K562 (cell line): ENCODE measurements at regions not wholly inside any gene's neighbourhood (a gene's known extent, or its start where the extent isn't known, plus 50 kb on each side); places are given as distances from the start of the nearest gene placed in this dataset.

Experiments
- ATAC-seq: fragments of 200-7000 bp; cut with Tn5 transposase; 3 replicates; pipeline ENCODE4 v1.9.1; 2020; ENCODE audit warnings: moderate library complexity
- BruUV-seq: library from RNA; stranded (reverse); fragments of 400-500 nt; replicated peaks from 2 replicates; lab custom pipeline; 2021; lab: Mats Ljungman, UMichigan
- CTCF ChIA-PET: fragments of 300-600 bp; formaldehyde crosslinking; extraction: SDS; loops from one replicate; lab custom pipeline; 2021; ENCODE audit warnings: low intra/inter-chr PET ratio; lab: Yijun Ruan, JAX
- POLR2A ChIA-PET: fragments of 300-600, 350-650 bp; sonication (Branson Sonifier 250); formaldehyde crosslinking; extraction: SDS; loops from one replicate; lab custom pipeline; 2021; ENCODE audit warnings: antibody characterized with exemption, inconsistent platforms; lab: Yijun Ruan, JAX
- DNase-seq, 4 experiments: peaks; one replicate each; pipeline versions ENCODE4 v3.0.0 to v3.0.0-alpha.2; 2011 to 2018; ENCODE audit warnings: low spot score in 3 of 4, mixed read lengths in 3 of 4; ENCODE audit errors: extremely low read depth in 1 of 4
- FAIRE-seq: peaks from 2 replicates; lab custom pipeline; 2011; peaks lifted over from hg19 to GRCh38; lab: Jason Lieb, UNC
- H2AFZ ChIP-seq: 2 replicates; pipeline ENCODE4 v1.6.0; 2011; ENCODE audit warnings: low read depth, low read length, control low read depth, inconsistent platforms
- H3K27ac ChIP-seq: fragments of 200-600 bp; 3 replicates; pipeline ENCODE4 v1.8.0; 2011; ENCODE audit warnings: low read depth, mild to moderate bottlenecking, control low read depth, inconsistent platforms, low read length, moderate library complexity, mixed read lengths; ENCODE audit errors: extremely low read depth
- H3K27me3 ChIP-seq, 2 experiments: fragments of 300-600 bp in 1 of 2; 2 replicates in 1 of 2; 3 replicates in 1 of 2; pipeline versions ENCODE4 v1.6.0 to v1.8.0; 2011; ENCODE audit warnings: inconsistent platforms in 2 of 2, low read length in 2 of 2, mild to moderate bottlenecking in 1 of 2, mixed read lengths in 1 of 2, moderate library complexity in 1 of 2; ENCODE audit not compliant: control insufficient read depth in 2 of 2, insufficient read depth in 2 of 2
- H3K36me3 ChIP-seq: fragments of 300-600 bp; 3 replicates; pipeline ENCODE4 v1.8.0; 2011; ENCODE audit warnings: mild to moderate bottlenecking, low read length, inconsistent platforms; ENCODE audit not compliant: control insufficient read depth, insufficient read depth
- H3K4me1 ChIP-seq, 2 experiments: fragments of 200-600 bp in 1 of 2; replicated peaks in 1 of 2; 2 replicates in 1 of 2; 3 replicates in 1 of 2; pipeline versions ENCODE4 v1.5.1 to v1.8.0; 2011; ENCODE audit warnings: inconsistent platforms in 2 of 2, low read length in 2 of 2, mild to moderate bottlenecking in 1 of 2, mixed read lengths in 1 of 2, moderate library complexity in 1 of 2; ENCODE audit not compliant: control insufficient read depth in 2 of 2, insufficient read depth in 2 of 2
- H3K4me2 ChIP-seq: 2 replicates; pipeline ENCODE4 v1.6.1; 2011; ENCODE audit warnings: low read length, control low read depth, inconsistent platforms, mixed read lengths; ENCODE audit not compliant: insufficient read depth
- H3K4me3 ChIP-seq: fragments of 200-600 bp; sonication (generic), shearing (Covaris generic); 2 replicates; pipeline ENCODE4 v1.5.1; 2016; ENCODE audit warnings: control low read depth, inconsistent platforms
- H3K79me2 ChIP-seq: fragments of 200-600 bp; 3 replicates; pipeline ENCODE4 v1.8.0; 2011; ENCODE audit warnings: low read length, inconsistent platforms; ENCODE audit not compliant: control insufficient read depth, insufficient read depth
- H3K9ac ChIP-seq, 2 experiments: 2 replicates each; pipeline versions ENCODE4 v1.6.0 to v1.6.1; 2011; ENCODE audit warnings: low read depth in 2 of 2, low read length in 2 of 2, control low read depth in 1 of 2, inconsistent platforms in 1 of 2, mild to moderate bottlenecking in 1 of 2, mixed read lengths in 1 of 2; ENCODE audit not compliant: insufficient read depth in 1 of 2
- H3K9me1 ChIP-seq: one replicate; pipeline ENCODE4 v1.6.0; 2011; ENCODE audit warnings: inconsistent platforms, mild to moderate bottlenecking, low read length, moderate library complexity; ENCODE audit not compliant: control insufficient read depth, insufficient read depth
- H3K9me3 ChIP-seq: replicated peaks from 2 replicates; pipeline ENCODE4 v1.5.1; 2011; ENCODE audit warnings: low read depth, low read length, inconsistent platforms; ENCODE audit not compliant: control insufficient read depth, insufficient read depth
- H4K20me1 ChIP-seq: replicated peaks from 2 replicates; pipeline ENCODE4 v1.6.1; 2011; ENCODE audit warnings: low read length, inconsistent platforms, mixed read lengths; ENCODE audit not compliant: control insufficient read depth, insufficient read depth
- RBM34 ChIP-seq: fragments of 200-400 bp; formaldehyde crosslinking; IDR thresholded peaks from 2 replicates; pipeline ENCODE4 v1.6.1; 2018; ENCODE audit warnings: low read length, borderline replicate concordance; ENCODE audit not compliant: insufficient read depth
- SMC3 ChIP-seq: conservative IDR thresholded peaks from 2 replicates; pipeline ENCODE4 v1.6.1; 2011; ENCODE audit warnings: low read depth, low read length, improper control_type of control experiment; ENCODE audit not compliant: insufficient read depth
- ZNF444 ChIP-seq: fragments of 250-450 bp; sonication (Bioruptor Pico); IDR thresholded peaks from 2 replicates; pipeline ENCODE4 v1.4.0; 2020; ENCODE audit warnings: mild to moderate bottlenecking, moderate library complexity
- ZNF551 ChIP-seq: fragments of 250-450 bp; sonication (Bioruptor Pico); IDR thresholded peaks from 2 replicates; pipeline ENCODE4 v1.5.0; 2021; ENCODE audit warnings: mild to moderate bottlenecking, moderate library complexity
- ZNF586 ChIP-seq: fragments of 450-650 bp; formaldehyde crosslinking; conservative IDR thresholded peaks from 2 replicates; pipeline ENCODE4 v1.4.0; 2020; ENCODE audit warnings: mild to moderate bottlenecking, moderate library complexity
- WGBS: fragments of 100-300 bp; shearing (Covaris generic); methylation state at CpG from one replicate; pipeline ENCODE4 v1.1.6; 2016; ENCODE audit warnings: low coverage, mixed read lengths; ENCODE audit not compliant: insufficient coverage; ENCODE audit errors: missing lambda C conversion rate; 5-methylcytosine and 5-hydroxymethylcytosine counted together
- in situ Hi-C: fragments of 300-500 bp; cut with MboI; formaldehyde crosslinking; loops from 4 replicates; pipeline ENCODE4 v1.15.0; 2018; ENCODE audit warnings: inconsistent platforms, mixed read lengths
- intact Hi-C: fragments of 100-400 bp; cut with micrococcal nuclease; formaldehyde crosslinking; loops from 2 replicates; pipeline ENCODE4 v1.14.2; 2022
- TF ChIP-seq, protein P1 (sequence below): fragments of 450-650 bp; conservative IDR thresholded peaks from 2 replicates; pipeline ENCODE4 v1.6.1; 2016; ENCODE audit warnings: missing genetic modification characterization, low read depth, mild to moderate bottlenecking, missing compliant biosample characterization, moderate library complexity
- TF ChIP-seq, protein P2 (sequence below): fragments of 250-450 bp; sonication (Bioruptor Pico); IDR thresholded peaks from 2 replicates; pipeline ENCODE4 v1.5.0; 2020; ENCODE audit warnings: mild to moderate bottlenecking, borderline replicate concordance
- TF ChIP-seq, protein P3 (sequence below): sonication (generic); formaldehyde crosslinking; IDR thresholded peaks from 2 replicates; pipeline ENCODE4 v1.8.0; 2022; ENCODE audit warnings: missing genetic modification reagents, mild to moderate bottlenecking, borderline replicate concordance
- TF ChIP-seq, protein P4 (sequence below): fragments of 450-650 bp; IDR thresholded peaks from 2 replicates; pipeline ENCODE4 v1.6.1; 2017; ENCODE audit warnings: antibody characterized with exemption
- TF ChIP-seq, protein P5 (sequence below): fragments of 250-450 bp; sonication (Bioruptor Pico); IDR thresholded peaks from 2 replicates; pipeline ENCODE4 v1.6.1; 2021; ENCODE audit warnings: mild to moderate bottlenecking

DNA sequence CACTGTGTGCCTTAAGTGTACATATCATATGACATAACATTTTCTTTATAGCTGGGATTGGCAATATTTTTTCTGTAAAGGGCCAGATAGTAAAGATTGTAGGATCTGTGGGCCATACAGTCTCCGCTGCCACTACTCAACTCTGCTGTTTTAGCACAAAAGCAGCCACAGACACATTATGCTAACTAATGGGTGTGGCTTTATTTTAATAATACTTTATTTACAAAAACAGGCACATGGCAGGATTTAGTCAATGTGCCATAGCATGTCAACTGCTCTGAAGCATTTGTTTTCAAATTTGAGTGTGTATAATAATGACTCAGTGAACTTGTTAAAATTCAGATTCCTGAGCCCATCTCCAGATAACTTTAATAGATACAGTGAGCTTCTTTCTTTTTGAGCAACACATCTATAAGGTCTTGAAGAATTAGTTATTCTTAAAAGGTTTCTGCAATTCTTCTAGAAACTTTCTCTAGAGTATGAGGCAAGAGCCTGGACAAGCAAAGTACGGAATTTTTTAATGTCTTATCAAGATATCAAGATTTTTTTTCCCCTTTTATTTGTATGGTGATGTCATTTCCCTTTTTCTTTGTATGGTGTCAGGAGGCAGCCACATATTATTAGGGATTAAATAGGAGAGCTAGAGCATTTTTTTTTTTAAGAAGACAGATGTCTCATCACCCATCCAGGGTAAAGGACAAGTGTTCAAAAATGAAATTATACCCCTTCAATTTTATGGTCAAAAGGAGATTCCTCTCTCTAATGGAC is 518.3 kb downstream of the DHX35 start:
- CTCF ChIA-PET: no interaction called here
- no peak overlapping the region for H3K9ac ChIP-seq
- no peaks in the 10 kb centered on the region for H3K9me1 ChIP-seq
- POLR2A ChIA-PET: no interaction called here
- intact Hi-C loops: no loop called here
- WGBS: 0% methylated on average over 2 of the region's 2 CpGs
- no peak for FAIRE-seq
- in situ Hi-C loops: no loop called here
- H3K27me3 ChIP-seq: no peaks in the 10 kb centered on the region
- no peaks in the 10 kb centered on the region for H3K9me3 ChIP-seq
- H3K4me3 ChIP-seq: no peak overlapping the region
- no peaks in the 10 kb centered on the region for H4K20me1 ChIP-seq
- H3K4me2 ChIP-seq: no peak overlapping the region
- no peak overlapping the region for H2AFZ ChIP-seq
- no peaks in the 10 kb centered on the region for H3K79me2 ChIP-seq
- BruUV-seq: no TSS peak
- H3K36me3 ChIP-seq: no peaks in the 10 kb centered on the region
- no peak for DNase-seq
- H3K4me1 ChIP-seq: no peaks in the 10 kb centered on the region
- H3K27ac ChIP-seq: no peak overlapping the region
- ATAC-seq: no peak
- TF ChIP-seq ZNF551 (CRISPR knock-in tag) (no peak), RBM34 (no peak), SMC3 (no peak), ZNF444 (CRISPR knock-in tag) (no peak), ZNF586 (CRISPR knock-in tag) (no peak)
- TF ChIP-seq, protein P1, sequence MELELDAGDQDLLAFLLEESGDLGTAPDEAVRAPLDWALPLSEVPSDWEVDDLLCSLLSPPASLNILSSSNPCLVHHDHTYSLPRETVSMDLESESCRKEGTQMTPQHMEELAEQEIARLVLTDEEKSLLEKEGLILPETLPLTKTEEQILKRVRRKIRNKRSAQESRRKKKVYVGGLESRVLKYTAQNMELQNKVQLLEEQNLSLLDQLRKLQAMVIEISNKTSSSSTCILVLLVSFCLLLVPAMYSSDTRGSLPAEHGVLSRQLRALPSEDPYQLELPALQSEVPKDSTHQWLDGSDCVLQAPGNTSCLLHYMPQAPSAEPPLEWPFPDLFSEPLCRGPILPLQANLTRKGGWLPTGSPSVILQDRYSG (tag): no peak
- TF ChIP-seq, protein P2, sequence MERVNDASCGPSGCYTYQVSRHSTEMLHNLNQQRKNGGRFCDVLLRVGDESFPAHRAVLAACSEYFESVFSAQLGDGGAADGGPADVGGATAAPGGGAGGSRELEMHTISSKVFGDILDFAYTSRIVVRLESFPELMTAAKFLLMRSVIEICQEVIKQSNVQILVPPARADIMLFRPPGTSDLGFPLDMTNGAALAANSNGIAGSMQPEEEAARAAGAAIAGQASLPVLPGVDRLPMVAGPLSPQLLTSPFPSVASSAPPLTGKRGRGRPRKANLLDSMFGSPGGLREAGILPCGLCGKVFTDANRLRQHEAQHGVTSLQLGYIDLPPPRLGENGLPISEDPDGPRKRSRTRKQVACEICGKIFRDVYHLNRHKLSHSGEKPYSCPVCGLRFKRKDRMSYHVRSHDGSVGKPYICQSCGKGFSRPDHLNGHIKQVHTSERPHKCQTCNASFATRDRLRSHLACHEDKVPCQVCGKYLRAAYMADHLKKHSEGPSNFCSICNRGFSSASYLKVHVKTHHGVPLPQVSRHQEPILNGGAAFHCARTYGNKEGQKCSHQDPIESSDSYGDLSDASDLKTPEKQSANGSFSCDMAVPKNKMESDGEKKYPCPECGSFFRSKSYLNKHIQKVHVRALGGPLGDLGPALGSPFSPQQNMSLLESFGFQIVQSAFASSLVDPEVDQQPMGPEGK (CRISPR knock-in tag): no peak
- TF ChIP-seq, protein P3, sequence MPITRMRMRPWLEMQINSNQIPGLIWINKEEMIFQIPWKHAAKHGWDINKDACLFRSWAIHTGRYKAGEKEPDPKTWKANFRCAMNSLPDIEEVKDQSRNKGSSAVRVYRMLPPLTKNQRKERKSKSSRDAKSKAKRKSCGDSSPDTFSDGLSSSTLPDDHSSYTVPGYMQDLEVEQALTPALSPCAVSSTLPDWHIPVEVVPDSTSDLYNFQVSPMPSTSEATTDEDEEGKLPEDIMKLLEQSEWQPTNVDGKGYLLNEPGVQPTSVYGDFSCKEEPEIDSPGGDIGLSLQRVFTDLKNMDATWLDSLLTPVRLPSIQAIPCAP (CRISPR knock-in tag): no peak
- TF ChIP-seq, protein P4, sequence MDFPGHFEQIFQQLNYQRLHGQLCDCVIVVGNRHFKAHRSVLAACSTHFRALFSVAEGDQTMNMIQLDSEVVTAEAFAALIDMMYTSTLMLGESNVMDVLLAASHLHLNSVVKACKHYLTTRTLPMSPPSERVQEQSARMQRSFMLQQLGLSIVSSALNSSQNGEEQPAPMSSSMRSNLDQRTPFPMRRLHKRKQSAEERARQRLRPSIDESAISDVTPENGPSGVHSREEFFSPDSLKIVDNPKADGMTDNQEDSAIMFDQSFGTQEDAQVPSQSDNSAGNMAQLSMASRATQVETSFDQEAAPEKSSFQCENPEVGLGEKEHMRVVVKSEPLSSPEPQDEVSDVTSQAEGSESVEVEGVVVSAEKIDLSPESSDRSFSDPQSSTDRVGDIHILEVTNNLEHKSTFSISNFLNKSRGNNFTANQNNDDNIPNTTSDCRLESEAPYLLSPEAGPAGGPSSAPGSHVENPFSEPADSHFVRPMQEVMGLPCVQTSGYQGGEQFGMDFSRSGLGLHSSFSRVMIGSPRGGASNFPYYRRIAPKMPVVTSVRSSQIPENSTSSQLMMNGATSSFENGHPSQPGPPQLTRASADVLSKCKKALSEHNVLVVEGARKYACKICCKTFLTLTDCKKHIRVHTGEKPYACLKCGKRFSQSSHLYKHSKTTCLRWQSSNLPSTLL: no peak
- TF ChIP-seq, protein P5, sequence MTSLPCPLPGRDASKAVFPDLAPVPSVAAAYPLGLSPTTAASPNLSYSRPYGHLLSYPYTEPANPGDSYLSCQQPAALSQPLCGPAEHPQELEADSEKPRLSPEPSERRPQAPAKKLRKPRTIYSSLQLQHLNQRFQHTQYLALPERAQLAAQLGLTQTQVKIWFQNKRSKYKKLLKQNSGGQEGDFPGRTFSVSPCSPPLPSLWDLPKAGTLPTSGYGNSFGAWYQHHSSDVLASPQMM (CRISPR knock-in tag): no peak
